ENCODE measurements at regions not wholly inside any gene's neighbourhood (a gene's known extent, or its start where the extent isn't known, plus 50 kb on each side); places are given as distances from the start of the nearest gene placed in this dataset.

GRCh38 chr10:43905512-43906236 is 257.0 kb upstream of the ZNF32 start (continued):
- no peak for TF ChIP-seq CHD7 (IDR thresholded peaks at IDR 0.05; ENCODE audit: insufficient replicate concordance, low read length)

Measured in H1 (cell line).